ENCODE measurements at regions not wholly inside any gene's neighbourhood (a gene's known extent, or its start where the extent isn't known, plus 50 kb on each side); places are given as distances from the start of the nearest gene placed in this dataset.
A peak's percentile ranks its signal among the peaks of the same experiment; 100 is the strongest.

DNA sequence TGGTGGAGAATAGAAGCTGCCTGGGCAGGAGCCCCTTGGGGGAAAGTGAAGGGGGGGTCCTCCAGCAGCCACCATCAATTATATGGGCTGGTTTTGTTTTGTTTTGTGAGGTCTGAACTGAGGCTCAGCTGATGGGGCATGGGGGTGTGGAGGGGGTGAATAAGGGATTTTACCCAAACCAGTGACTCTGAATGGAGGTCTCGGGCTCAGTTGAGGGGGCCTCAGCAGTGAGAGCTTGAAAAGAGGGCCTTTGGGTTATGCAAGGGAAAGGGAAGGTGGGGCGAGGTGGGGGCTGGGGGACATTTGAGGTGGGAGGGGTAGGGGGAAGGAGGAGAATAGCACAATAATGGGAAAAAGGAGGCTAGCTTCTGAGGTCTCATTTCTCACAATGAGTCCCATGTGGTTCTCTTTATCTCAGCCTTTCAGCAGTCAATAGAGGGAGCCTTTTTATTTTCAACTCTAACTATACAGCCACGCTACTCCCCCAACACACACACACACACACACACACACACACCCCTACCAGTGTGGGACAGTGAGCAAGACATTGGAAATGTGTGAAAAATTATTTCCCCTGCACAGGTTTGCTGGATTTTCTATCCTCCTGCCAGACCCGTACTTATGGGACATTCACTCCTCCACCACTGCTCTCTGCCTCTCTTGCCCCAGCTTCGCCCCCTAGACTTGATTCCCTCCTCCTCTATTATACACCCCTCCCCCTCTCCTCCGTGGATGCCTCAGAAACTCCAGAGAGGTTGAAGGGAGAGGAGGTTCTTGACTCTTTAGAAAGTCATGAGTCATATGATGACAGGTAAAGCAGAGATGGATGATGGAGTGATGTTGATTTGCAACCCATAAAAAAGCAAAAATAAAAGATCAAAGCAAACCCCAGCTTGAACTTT is 96.0 kb downstream of the GTPBP8 start:
- H3K9me3 Mint-ChIP-seq, result no peaks in the 10 kb centered on the region
- H3K36me3 Mint-ChIP-seq, result no peaks in the 10 kb centered on the region
- TF ChIP-seq, protein P1, sequence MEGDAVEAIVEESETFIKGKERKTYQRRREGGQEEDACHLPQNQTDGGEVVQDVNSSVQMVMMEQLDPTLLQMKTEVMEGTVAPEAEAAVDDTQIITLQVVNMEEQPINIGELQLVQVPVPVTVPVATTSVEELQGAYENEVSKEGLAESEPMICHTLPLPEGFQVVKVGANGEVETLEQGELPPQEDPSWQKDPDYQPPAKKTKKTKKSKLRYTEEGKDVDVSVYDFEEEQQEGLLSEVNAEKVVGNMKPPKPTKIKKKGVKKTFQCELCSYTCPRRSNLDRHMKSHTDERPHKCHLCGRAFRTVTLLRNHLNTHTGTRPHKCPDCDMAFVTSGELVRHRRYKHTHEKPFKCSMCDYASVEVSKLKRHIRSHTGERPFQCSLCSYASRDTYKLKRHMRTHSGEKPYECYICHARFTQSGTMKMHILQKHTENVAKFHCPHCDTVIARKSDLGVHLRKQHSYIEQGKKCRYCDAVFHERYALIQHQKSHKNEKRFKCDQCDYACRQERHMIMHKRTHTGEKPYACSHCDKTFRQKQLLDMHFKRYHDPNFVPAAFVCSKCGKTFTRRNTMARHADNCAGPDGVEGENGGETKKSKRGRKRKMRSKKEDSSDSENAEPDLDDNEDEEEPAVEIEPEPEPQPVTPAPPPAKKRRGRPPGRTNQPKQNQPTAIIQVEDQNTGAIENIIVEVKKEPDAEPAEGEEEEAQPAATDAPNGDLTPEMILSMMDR (conservative IDR thresholded peaks at IDR 0.05), result no peak
- no peak for DNase-seq (ENCODE audit: extremely low spot score, unreplicated experiment)
- H3K4me3 Mint-ChIP-seq, result peak overlapping the region; percentile 71
- peaks cover 55% of the 10 kb centered on the region for H3K4me1 Mint-ChIP-seq (ENCODE audit: unreplicated experiment)
- no peaks in the 10 kb centered on the region for H3K27me3 Mint-ChIP-seq
- H3K27ac Mint-ChIP-seq, result peak overlapping the region; percentile 52

DNA sequence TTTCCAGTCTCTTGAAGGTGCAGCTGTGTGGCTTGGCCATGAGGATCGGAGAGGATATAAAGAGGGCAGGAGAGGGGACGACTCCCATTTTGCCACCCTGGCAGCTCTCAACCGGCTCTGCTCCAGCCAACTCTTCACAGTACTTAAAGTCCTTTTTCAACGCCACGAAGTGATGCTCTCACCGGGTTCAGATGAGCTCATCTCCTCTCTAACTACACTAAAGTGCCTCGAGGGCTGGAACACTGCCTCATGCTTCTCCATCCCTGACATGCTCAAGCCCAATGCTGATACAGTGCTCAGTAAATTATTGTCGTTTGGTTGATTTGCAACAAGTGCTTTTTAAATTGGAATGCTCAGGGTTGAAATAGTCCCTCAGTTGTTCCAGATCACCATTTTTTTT is 97.8 kb downstream of the GTPBP8 start:
- no peak for DNase-seq (ENCODE audit: extremely low spot score, unreplicated experiment)
- peak overlapping the region; percentile 44 for H3K27ac Mint-ChIP-seq
- H3K9me3 Mint-ChIP-seq, result no peaks in the 10 kb centered on the region
- peak overlapping the region; percentile 35 for H3K4me3 Mint-ChIP-seq
- peaks cover 63% of the 10 kb centered on the region for H3K4me1 Mint-ChIP-seq (ENCODE audit: unreplicated experiment)
- no peaks in the 10 kb centered on the region for H3K27me3 Mint-ChIP-seq
- TF ChIP-seq, protein P1 (conservative IDR thresholded peaks at IDR 0.05), result no peak
- H3K36me3 Mint-ChIP-seq, result peaks cover 2% of the 10 kb centered on the region

DNA sequence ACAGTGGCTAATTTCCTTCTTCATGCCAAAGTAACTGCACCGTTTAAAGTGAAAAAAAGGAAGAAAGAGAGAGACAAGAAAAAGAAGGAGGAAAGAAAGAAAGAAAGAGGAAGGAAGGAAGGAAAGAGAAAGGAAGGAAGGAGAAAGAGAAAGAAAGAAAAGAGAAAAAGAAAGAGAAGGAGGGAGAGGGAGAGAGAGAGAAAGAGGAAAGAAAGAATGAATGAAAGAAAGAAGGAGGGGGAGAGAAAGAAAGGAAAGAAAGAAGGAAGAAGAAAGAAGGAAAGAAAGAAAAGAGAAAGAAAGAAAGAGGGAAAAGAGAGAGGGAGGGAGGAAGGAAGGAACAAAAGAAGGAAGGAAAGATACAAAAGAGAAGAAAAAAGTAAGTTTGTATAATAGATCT is 100.6 kb downstream of the GTPBP8 start:
- H3K9me3 Mint-ChIP-seq, result no peaks in the 10 kb centered on the region
- no peak overlapping the region for H3K4me3 Mint-ChIP-seq
- no peak overlapping the region for H3K27ac Mint-ChIP-seq
- no peaks in the 10 kb centered on the region for H3K27me3 Mint-ChIP-seq
- TF ChIP-seq, protein P1 (conservative IDR thresholded peaks at IDR 0.05), result no peak
- peaks cover 7% of the 10 kb centered on the region for H3K36me3 Mint-ChIP-seq
- no peak for DNase-seq (ENCODE audit: extremely low spot score, unreplicated experiment)
- H3K4me1 Mint-ChIP-seq (ENCODE audit: unreplicated experiment), result peaks cover 71% of the 10 kb centered on the region

DNA sequence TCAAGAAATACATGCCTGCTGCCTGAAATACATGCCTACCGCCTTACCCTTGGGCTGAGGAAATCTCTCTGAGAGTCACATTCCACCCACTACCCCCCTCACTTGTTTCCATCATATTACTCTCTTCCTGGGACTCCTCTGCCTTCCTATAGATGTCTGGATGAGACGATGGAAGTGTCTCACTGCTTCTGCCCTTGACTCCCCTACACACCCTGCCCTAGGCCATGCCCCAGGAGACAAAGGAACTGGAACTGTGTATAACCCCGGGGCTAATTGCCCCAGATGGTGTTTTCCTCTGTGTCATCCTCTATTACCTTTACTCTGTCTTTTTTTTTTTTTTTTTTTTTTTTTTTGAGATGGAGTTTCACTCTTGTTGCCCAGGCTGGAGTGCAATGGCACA is 102.0 kb downstream of the GTPBP8 start:
- Mint-ChIP-seq H3K4me1 (ENCODE audit: unreplicated experiment) (peaks cover 68% of the 10 kb centered on the region), H3K27ac (peak overlapping the region; percentile 33), H3K9me3 (no peaks in the 10 kb centered on the region)

GRCh38 chr3:113094337-113095221 is 103.8 kb downstream of the GTPBP8 start:
- H3K36me3 Mint-ChIP-seq, result peaks cover 7% of the 10 kb centered on the region
- no peaks in the 10 kb centered on the region for H3K27me3 Mint-ChIP-seq
- peak overlapping the region; percentile 29 for H3K4me3 Mint-ChIP-seq
- TF ChIP-seq, protein P1 (conservative IDR thresholded peaks at IDR 0.05), result no peak
- DNase-seq (ENCODE audit: extremely low spot score, unreplicated experiment), result no peak
- peaks cover 6% of the 10 kb centered on the region for H3K9me3 Mint-ChIP-seq
- H3K27ac Mint-ChIP-seq, result peak overlapping the region; percentile 52
- H3K4me1 Mint-ChIP-seq (ENCODE audit: unreplicated experiment), result peaks cover 66% of the 10 kb centered on the region

More for the DNA sequence above, 102.0 kb downstream of the GTPBP8 start:
- no peaks in the 10 kb centered on the region for H3K27me3 Mint-ChIP-seq
- DNase-seq (ENCODE audit: extremely low spot score, unreplicated experiment), result no peak
- no peak overlapping the region for H3K4me3 Mint-ChIP-seq
- TF ChIP-seq, protein P1 (conservative IDR thresholded peaks at IDR 0.05), result no peak
- peaks cover 7% of the 10 kb centered on the region for H3K36me3 Mint-ChIP-seq

Measured in type B pancreatic cell (in vitro differentiated cells).